ENCODE measurements at regions not wholly inside any gene's neighbourhood (a gene's known extent, or its start where the extent isn't known, plus 50 kb on each side); places are given as distances from the start of the nearest gene placed in this dataset.

- Histone ChIP-seq H2AFZ (ENCODE audit: low read depth, low read length, poor library complexity, severe bottlenecking) (no peak overlapping the region), H3K9me2 (ENCODE audit: insufficient read depth) (no peaks in the 10 kb centered on the region), H3K9ac (ENCODE audit: low read length) (no peak overlapping the region), H3K79me2 (ENCODE audit: insufficient read depth, low read length) (no peaks in the 10 kb centered on the region), H3K27me3 (ENCODE audit: insufficient read depth, low read length) (no peaks in the 10 kb centered on the region), H3K27ac (ENCODE audit: low read depth, low read length) (no peak overlapping the region), H3K9me3 (ENCODE audit: control insufficient read depth in 1 of 2, insufficient read depth in 1 of 2, low read depth in 1 of 2, low read length in 2 of 2) (peaks cover 14 to 19% of the 10 kb centered on the region in 2 experiments; a peak in 2 of 4 replicates), H3K4me3 (replicated peaks in 1 of 2; ENCODE audit: low read depth in 1 of 2, low read length in 2 of 2) (no peak overlapping the region), H3K4me2 (ENCODE audit: low read length) (no peak overlapping the region), H4K20me1 (ENCODE audit: insufficient read depth) (no peaks in the 10 kb centered on the region), H3K4me1 (ENCODE audit: control insufficient read depth in 1 of 2, insufficient read depth in 2 of 2, low read length in 2 of 2) (no peaks in the 10 kb centered on the region), H3K36me3 (ENCODE audit: control insufficient read depth in 1 of 2, insufficient read depth in 2 of 2, low read length in 2 of 2) (no peaks in the 10 kb centered on the region)
- intact Hi-C loops (cut with micrococcal nuclease): no loop called here
- CTCF ChIA-PET: no interaction called here
- TF ChIP-seq ZNF274 (IDR thresholded peaks at IDR 0.05; ENCODE audit: low read depth, low read length) (no peak), FOSL1 (IDR thresholded peaks at IDR 0.05; ENCODE audit: low read depth) (no peak), REST (IDR thresholded peaks at IDR 0.05; ENCODE audit: low read depth) (no peak), CEBPB (IDR thresholded peaks at IDR 0.05; ENCODE audit: low read depth) (no peak), ELF1 (IDR thresholded peaks at IDR 0.05; ENCODE audit: borderline replicate concordance, low read depth) (no peak), POLR2AphosphoS5 (IDR thresholded peaks at IDR 0.05; ENCODE audit: low read depth, low read length) (no peak), YY1 (IDR thresholded peaks at IDR 0.05; ENCODE audit: extremely low read depth, insufficient replicate concordance, low read depth, low read length) (no peak), CBX3 (IDR thresholded peaks at IDR 0.05; ENCODE audit: low read depth) (no peak), JUND (IDR thresholded peaks at IDR 0.05) (no peak), EZH2phosphoT487 (IDR thresholded peaks at IDR 0.05; ENCODE audit: borderline replicate concordance) (no peak), SRF (IDR thresholded peaks at IDR 0.05; ENCODE audit: low read depth) (no peak), TCF7L2 (IDR thresholded peaks at IDR 0.05; ENCODE audit: borderline replicate concordance, extremely low read depth, insufficient read depth, insufficient read length) (no peak), EGR1 (IDR thresholded peaks at IDR 0.05; ENCODE audit: low read depth) (no peak)
- TF ChIP-seq, protein P1, sequence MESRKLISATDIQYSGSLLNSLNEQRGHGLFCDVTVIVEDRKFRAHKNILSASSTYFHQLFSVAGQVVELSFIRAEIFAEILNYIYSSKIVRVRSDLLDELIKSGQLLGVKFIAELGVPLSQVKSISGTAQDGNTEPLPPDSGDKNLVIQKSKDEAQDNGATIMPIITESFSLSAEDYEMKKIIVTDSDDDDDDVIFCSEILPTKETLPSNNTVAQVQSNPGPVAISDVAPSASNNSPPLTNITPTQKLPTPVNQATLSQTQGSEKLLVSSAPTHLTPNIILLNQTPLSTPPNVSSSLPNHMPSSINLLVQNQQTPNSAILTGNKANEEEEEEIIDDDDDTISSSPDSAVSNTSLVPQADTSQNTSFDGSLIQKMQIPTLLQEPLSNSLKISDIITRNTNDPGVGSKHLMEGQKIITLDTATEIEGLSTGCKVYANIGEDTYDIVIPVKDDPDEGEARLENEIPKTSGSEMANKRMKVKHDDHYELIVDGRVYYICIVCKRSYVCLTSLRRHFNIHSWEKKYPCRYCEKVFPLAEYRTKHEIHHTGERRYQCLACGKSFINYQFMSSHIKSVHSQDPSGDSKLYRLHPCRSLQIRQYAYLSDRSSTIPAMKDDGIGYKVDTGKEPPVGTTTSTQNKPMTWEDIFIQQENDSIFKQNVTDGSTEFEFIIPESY (IDR thresholded peaks at IDR 0.05; ENCODE audit: extremely low read depth, insufficient replicate concordance, low read length): no peak
- TF ChIP-seq, protein P2, sequence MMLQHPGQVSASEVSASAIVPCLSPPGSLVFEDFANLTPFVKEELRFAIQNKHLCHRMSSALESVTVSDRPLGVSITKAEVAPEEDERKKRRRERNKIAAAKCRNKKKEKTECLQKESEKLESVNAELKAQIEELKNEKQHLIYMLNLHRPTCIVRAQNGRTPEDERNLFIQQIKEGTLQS (IDR thresholded peaks at IDR 0.05): no peak
- TF ChIP-seq, protein P3, sequence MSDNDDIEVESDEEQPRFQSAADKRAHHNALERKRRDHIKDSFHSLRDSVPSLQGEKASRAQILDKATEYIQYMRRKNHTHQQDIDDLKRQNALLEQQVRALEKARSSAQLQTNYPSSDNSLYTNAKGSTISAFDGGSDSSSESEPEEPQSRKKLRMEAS (IDR thresholded peaks at IDR 0.05): no peak
- TF ChIP-seq, protein P4, sequence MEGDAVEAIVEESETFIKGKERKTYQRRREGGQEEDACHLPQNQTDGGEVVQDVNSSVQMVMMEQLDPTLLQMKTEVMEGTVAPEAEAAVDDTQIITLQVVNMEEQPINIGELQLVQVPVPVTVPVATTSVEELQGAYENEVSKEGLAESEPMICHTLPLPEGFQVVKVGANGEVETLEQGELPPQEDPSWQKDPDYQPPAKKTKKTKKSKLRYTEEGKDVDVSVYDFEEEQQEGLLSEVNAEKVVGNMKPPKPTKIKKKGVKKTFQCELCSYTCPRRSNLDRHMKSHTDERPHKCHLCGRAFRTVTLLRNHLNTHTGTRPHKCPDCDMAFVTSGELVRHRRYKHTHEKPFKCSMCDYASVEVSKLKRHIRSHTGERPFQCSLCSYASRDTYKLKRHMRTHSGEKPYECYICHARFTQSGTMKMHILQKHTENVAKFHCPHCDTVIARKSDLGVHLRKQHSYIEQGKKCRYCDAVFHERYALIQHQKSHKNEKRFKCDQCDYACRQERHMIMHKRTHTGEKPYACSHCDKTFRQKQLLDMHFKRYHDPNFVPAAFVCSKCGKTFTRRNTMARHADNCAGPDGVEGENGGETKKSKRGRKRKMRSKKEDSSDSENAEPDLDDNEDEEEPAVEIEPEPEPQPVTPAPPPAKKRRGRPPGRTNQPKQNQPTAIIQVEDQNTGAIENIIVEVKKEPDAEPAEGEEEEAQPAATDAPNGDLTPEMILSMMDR (IDR thresholded peaks at IDR 0.05 in 2 of 3, conservative IDR thresholded peaks at IDR 0.05 in 1 of 3; ENCODE audit: borderline replicate concordance in 1 of 3, insufficient read depth in 1 of 3, low read depth in 2 of 3, low read length in 2 of 3): no peak
- RAD21 ChIA-PET (ENCODE audit: low non-redundant PET in 1 of 2, low total read pairs in 2 of 2, uncharacterized antibody in 2 of 2, unreplicated experiment in 2 of 2): no interaction called here
- ATAC-seq (no peak), DNase-seq (ENCODE audit: low read depth, low spot score) (no peak)
- POLR2A ChIA-PET: no interaction called here
- BruUV-seq (replicated peaks): no TSS peak
Measured at GRCh38 chr13:107928762-107929161, 286.6 kb downstream of the LIG4 start.
